ENCODE measurements at regions not wholly inside any gene's neighbourhood (a gene's known extent, or its start where the extent isn't known, plus 50 kb on each side); places are given as distances from the start of the nearest gene placed in this dataset.

DNA sequence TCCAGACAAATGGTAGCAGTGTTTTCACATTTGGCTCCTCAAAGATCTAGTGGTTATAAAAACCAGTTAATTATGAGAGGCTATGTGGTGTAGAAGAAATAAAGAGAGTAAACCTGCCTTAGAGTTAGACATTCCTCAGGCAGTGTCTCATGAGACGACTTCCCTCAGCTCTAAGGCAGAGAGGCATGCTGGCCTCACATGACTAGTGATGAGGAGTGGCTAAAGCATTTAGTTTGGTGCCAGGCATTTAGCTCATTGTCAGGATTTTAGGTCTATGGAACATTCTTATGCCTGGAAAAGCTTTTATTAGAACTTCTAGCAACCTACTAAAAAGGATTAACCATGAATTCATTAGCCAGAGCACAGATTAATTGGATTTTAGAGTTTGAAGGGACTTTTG, 90.3 kb downstream of the RPRM start:
- no peak for DNase-seq
- in situ Hi-C loops (cut with HindIII; ENCODE audit: low pct_ligation_motif_present, low sequenced_read_pairs): no loop called here

DNA sequence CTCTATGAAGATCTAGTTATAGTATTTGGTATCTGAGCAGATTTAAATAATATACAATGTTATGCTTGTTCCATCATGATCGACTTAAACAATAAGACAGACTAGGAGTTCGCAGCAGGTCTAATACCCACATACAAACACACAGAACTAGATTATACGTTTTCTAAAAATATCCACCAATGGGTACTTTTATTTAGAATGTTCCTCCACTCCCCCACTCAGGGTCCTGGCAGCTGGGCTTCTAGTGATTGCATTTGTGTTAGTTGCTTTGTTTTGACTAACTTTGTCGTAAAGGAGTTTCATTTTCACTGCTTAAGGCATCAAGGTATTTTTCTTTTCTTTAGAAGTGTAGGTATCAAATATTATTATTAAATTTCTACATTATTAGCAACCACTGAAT, 91.4 kb downstream of the RPRM start:
- no peak overlapping the region for H3K27ac ChIP-seq
- H3K36me3 ChIP-seq (replicated peaks): no peaks in the 10 kb centered on the region
- in situ Hi-C loops (cut with HindIII; ENCODE audit: low pct_ligation_motif_present, low sequenced_read_pairs): no loop called here
- H3K4me3 ChIP-seq (ENCODE audit: low read depth, low read length): no peak overlapping the region
- TF ChIP-seq, protein P1, sequence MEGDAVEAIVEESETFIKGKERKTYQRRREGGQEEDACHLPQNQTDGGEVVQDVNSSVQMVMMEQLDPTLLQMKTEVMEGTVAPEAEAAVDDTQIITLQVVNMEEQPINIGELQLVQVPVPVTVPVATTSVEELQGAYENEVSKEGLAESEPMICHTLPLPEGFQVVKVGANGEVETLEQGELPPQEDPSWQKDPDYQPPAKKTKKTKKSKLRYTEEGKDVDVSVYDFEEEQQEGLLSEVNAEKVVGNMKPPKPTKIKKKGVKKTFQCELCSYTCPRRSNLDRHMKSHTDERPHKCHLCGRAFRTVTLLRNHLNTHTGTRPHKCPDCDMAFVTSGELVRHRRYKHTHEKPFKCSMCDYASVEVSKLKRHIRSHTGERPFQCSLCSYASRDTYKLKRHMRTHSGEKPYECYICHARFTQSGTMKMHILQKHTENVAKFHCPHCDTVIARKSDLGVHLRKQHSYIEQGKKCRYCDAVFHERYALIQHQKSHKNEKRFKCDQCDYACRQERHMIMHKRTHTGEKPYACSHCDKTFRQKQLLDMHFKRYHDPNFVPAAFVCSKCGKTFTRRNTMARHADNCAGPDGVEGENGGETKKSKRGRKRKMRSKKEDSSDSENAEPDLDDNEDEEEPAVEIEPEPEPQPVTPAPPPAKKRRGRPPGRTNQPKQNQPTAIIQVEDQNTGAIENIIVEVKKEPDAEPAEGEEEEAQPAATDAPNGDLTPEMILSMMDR (IDR thresholded peaks at IDR 0.05; ENCODE audit: low read depth, low read length, missing control alignments): no peak
- no peak for DNase-seq
- no peaks in the 10 kb centered on the region for H3K27me3 ChIP-seq (replicated peaks)

More for the DNA sequence above, 90.3 kb downstream of the RPRM start:
- Histone ChIP-seq H3K36me3 (replicated peaks) (no peaks in the 10 kb centered on the region), H3K27ac (no peak overlapping the region), H3K4me3 (ENCODE audit: low read depth, low read length) (no peak overlapping the region), H3K27me3 (replicated peaks) (no peaks in the 10 kb centered on the region)
- TF ChIP-seq, protein P1 (IDR thresholded peaks at IDR 0.05; ENCODE audit: low read depth, low read length, missing control alignments): no peak

DNA sequence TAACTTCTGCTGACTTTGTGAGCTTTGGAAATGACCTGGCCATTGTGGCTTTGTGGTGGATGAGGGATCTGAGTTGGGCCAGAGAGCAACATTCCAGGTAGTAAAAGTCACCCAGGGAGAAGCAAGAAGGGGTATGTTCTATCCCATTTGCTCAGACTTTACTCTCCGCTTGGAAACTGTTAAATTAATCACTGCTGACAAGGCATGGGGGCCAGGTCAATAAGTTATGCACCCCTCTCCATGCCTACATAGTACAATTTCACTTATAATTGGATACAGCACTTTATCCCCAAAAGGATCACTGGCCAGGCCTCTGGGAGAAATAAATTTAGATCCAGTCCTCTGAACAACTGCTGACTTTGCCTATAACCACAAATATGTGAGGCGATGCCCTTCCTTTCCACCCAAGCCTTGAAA, 92.1 kb downstream of the RPRM start:
- DNase-seq: no peak
- TF ChIP-seq, protein P1 (IDR thresholded peaks at IDR 0.05; ENCODE audit: low read depth, low read length, missing control alignments): no peak
- Histone ChIP-seq H3K27ac (no peak overlapping the region), H3K4me3 (ENCODE audit: low read depth, low read length) (no peak overlapping the region), H3K36me3 (replicated peaks) (no peaks in the 10 kb centered on the region), H3K27me3 (replicated peaks) (no peaks in the 10 kb centered on the region)
- in situ Hi-C loops (cut with HindIII; ENCODE audit: low pct_ligation_motif_present, low sequenced_read_pairs): no loop called here

DNA sequence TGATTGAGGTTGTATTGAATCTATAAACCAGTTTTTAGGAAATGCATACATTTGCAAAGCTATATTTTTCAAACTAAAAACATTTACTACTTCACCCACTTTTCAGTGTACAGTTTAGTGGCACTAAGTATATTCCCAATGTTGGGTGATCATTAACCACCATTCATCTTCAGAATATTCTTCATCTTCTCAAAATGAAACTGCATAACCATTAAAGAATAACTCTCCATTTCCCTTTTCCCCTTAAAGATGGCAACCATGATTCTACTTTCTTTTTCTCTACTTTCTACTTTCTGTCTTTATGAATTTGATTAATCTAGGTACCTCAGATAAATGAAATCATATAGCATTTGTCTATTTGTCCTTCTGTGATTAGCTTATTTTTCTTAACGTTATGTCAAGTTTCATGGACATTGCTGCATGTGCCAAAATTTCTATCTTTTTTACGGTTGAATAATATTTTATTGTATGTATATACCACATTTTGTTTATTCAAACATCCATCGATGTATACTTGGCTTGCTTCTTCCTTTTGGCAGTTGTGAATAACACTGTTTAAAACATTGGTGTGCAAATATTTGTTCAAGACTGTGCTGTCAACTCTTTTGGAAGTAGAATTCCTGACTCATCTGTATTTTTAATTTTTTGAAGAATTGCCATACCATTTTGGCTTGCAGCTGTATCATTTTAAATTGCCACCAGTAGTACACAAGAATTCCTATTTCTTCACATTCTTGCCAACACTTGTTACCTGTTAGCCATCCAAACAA, 104.9 kb downstream of the RPRM start:
- in situ Hi-C loops (cut with HindIII; ENCODE audit: low pct_ligation_motif_present, low sequenced_read_pairs): no loop called here
- no peak for DNase-seq
- Histone ChIP-seq H3K27me3 (replicated peaks) (no peaks in the 10 kb centered on the region), H3K27ac (no peak overlapping the region), H3K4me3 (ENCODE audit: low read depth, low read length) (no peak overlapping the region), H3K36me3 (replicated peaks) (no peaks in the 10 kb centered on the region)
- TF ChIP-seq, protein P1 (IDR thresholded peaks at IDR 0.05; ENCODE audit: low read depth, low read length, missing control alignments): no peak

DNA sequence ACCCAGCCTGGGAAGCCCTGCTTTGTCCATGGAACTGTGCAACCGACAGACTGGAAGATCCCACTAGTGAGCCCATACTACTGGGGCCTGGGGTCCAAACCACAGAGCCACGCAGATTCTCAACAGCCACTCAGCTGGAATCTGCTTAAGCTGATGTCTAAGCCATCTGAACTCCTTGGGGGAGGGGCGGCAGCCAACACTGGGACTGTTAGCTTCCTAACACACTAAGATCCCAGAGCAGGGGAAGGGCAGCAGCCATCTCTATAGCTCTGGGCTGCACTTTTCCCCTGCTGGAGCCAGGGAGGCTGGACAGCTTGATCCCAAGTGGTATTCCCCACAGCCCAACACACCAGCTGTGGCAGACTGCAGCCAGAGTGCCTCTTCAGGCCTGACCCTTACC, 118.3 kb downstream of the RPRM start:
- in situ Hi-C loops (cut with HindIII; ENCODE audit: low pct_ligation_motif_present, low sequenced_read_pairs): no loop called here
- H3K27me3 ChIP-seq (replicated peaks): no peaks in the 10 kb centered on the region
- no peak for DNase-seq
- TF ChIP-seq, protein P1 (IDR thresholded peaks at IDR 0.05; ENCODE audit: low read depth, low read length, missing control alignments): no peak
- no peak overlapping the region for H3K4me3 ChIP-seq (ENCODE audit: low read depth, low read length)
- no peaks in the 10 kb centered on the region for H3K36me3 ChIP-seq (replicated peaks)
- H3K27ac ChIP-seq: no peak overlapping the region

DNA sequence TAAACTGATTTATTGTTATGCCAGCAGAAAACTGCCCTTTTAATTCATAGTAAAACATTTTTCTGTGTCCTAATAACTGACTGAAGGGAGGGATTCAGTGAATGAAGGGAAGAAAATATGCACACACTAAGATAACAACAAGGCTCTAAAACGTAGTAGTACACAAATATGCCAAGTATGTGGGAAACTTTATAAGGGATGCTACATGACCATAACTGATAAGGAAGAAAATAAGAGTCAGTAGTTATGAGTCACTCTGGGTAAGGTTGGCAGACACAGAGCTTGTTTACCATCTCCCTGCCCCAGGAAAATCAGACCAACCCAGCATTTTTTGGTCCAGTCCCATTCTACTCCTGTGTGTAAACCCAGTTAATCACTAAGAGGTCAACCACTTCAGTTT, 124.2 kb downstream of the RPRM start:
- in situ Hi-C loops (cut with HindIII; ENCODE audit: low pct_ligation_motif_present, low sequenced_read_pairs): no loop called here
- H3K27me3 ChIP-seq (replicated peaks): no peaks in the 10 kb centered on the region
- TF ChIP-seq, protein P1 (IDR thresholded peaks at IDR 0.05; ENCODE audit: low read depth, low read length, missing control alignments): no peak
- no peaks in the 10 kb centered on the region for H3K36me3 ChIP-seq (replicated peaks)
- DNase-seq: no peak
- no peak overlapping the region for H3K4me3 ChIP-seq (ENCODE audit: low read depth, low read length)
- H3K27ac ChIP-seq: no peak overlapping the region

Measured in brain microvascular endothelial cell (primary cell).